A549 (cell line): ENCODE measurements at regions not wholly inside any gene's neighbourhood (a gene's known extent, or its start where the extent isn't known, plus 50 kb on each side); places are given as distances from the start of the nearest gene placed in this dataset.

Experiments
- CHD4 ChIP-seq: fragments of 200-600 bp; sonication (generic); IDR thresholded peaks from 2 replicates; pipeline ENCODE4 v1.6.1; 2016; ENCODE audit warnings: antibody characterized with exemption, mild to moderate bottlenecking, borderline replicate concordance
- CTCF ChIP-seq: fragments of >200 bp; sonication (Bioruptor Twin); formaldehyde crosslinking; IDR thresholded peaks from 3 replicates; pipeline ENCODE4 v1.5.1; 2016
- EP300 ChIP-seq, 2 experiments: fragments of >200 bp; sonication (Bioruptor Twin); formaldehyde crosslinking; IDR thresholded peaks; 2 replicates in 1 of 2; 3 replicates in 1 of 2; pipeline ENCODE4 v1.6.1; 2016 to 2017
- NR3C1 ChIP-seq: fragments of >200 bp; sonication (Bioruptor Twin); formaldehyde crosslinking; IDR thresholded peaks from 3 replicates; pipeline ENCODE4 v1.6.1; 2017
- PBX3 ChIP-seq: IDR thresholded peaks from 2 replicates; pipeline ENCODE4 v1.6.1; 2012
- POLR2A ChIP-seq: IDR thresholded peaks from 2 replicates; pipeline ENCODE4 v1.6.1; 2012; ENCODE audit warnings: mild to moderate bottlenecking, low read length
- TF ChIP-seq, protein P1 (sequence below): fragments of 150-350 bp; IDR thresholded peaks from 2 replicates; pipeline ENCODE4 v1.6.1; 2014; ENCODE audit warnings: low read depth, mild to moderate bottlenecking, low read length
- TF ChIP-seq, protein P2 (sequence below): fragments of 450-650 bp; IDR thresholded peaks from 2 replicates; pipeline ENCODE4 v1.6.1; 2014; ENCODE audit warnings: antibody characterized with exemption

- TF ChIP-seq, protein P1, sequence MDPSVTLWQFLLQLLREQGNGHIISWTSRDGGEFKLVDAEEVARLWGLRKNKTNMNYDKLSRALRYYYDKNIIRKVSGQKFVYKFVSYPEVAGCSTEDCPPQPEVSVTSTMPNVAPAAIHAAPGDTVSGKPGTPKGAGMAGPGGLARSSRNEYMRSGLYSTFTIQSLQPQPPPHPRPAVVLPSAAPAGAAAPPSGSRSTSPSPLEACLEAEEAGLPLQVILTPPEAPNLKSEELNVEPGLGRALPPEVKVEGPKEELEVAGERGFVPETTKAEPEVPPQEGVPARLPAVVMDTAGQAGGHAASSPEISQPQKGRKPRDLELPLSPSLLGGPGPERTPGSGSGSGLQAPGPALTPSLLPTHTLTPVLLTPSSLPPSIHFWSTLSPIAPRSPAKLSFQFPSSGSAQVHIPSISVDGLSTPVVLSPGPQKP: no peak
- TF ChIP-seq, protein P2, sequence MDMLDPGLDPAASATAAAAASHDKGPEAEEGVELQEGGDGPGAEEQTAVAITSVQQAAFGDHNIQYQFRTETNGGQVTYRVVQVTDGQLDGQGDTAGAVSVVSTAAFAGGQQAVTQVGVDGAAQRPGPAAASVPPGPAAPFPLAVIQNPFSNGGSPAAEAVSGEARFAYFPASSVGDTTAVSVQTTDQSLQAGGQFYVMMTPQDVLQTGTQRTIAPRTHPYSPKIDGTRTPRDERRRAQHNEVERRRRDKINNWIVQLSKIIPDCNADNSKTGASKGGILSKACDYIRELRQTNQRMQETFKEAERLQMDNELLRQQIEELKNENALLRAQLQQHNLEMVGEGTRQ: no peak
- no peak for TF ChIP-seq POLR2A
- TF ChIP-seq CTCF: no peak
- TF ChIP-seq NR3C1: no peak
- TF ChIP-seq PBX3: no peak
- TF ChIP-seq EP300 (IDR thresholded peaks at IDR 0.05): no peak
- TF ChIP-seq CHD4: no peak
Measured at GRCh38 chr2:224208007-224208406, 168.9 kb upstream of the SERPINE2 start.
